ENCODE measurements at regions not wholly inside any gene's neighbourhood (a gene's known extent, or its start where the extent isn't known, plus 50 kb on each side); places are given as distances from the start of the nearest gene placed in this dataset.

- Histone ChIP-seq H3K9me3 (ENCODE audit: insufficient read depth, low read depth, low read length) (peaks cover 10% of the 10 kb centered on the region), H3K36me3 (ENCODE audit: insufficient read depth, low read length) (no peaks in the 10 kb centered on the region), H3K4me1 (ENCODE audit: insufficient read depth, low read length) (no peaks in the 10 kb centered on the region), H3K4me3 (ENCODE audit: low read length) (no peak overlapping the region), H3K9ac (ENCODE audit: low read depth, low read length) (no peak overlapping the region), H3K27me3 (ENCODE audit: insufficient read depth, low read length) (no peaks in the 10 kb centered on the region), H3K27ac (ENCODE audit: low read depth, low read length) (no peak overlapping the region)
- 97% methylated on average over 2 of the region's 3 CpGs for WGBS
Measured at GRCh38 chr15:66938114-66938830, 127.1 kb upstream of the SMAD3 start.

GRCh38 chr15:66939016-66939415 lies 126.4 kb upstream of the SMAD3 start:
- Histone ChIP-seq H3K4me1 (ENCODE audit: insufficient read depth, low read length) (no peaks in the 10 kb centered on the region), H3K27ac (ENCODE audit: low read depth, low read length) (no peak overlapping the region), H3K4me3 (ENCODE audit: low read length) (no peak overlapping the region), H3K27me3 (ENCODE audit: insufficient read depth, low read length) (no peaks in the 10 kb centered on the region), H3K9ac (ENCODE audit: low read depth, low read length) (no peak overlapping the region), H3K36me3 (ENCODE audit: insufficient read depth, low read length) (no peaks in the 10 kb centered on the region), H3K9me3 (ENCODE audit: insufficient read depth, low read depth, low read length) (peaks cover 3% of the 10 kb centered on the region)
- WGBS, result 91% methylated on average over 3 of the region's 3 CpGs

- Histone ChIP-seq H3K27me3 (ENCODE audit: insufficient read depth, low read length) (no peaks in the 10 kb centered on the region), H3K9me3 (ENCODE audit: insufficient read depth, low read depth, low read length) (no peaks in the 10 kb centered on the region), H3K36me3 (ENCODE audit: insufficient read depth, low read length) (no peaks in the 10 kb centered on the region), H3K27ac (ENCODE audit: low read depth, low read length) (no peak overlapping the region), H3K9ac (ENCODE audit: low read depth, low read length) (no peak overlapping the region), H3K4me1 (ENCODE audit: insufficient read depth, low read length) (no peaks in the 10 kb centered on the region), H3K4me3 (ENCODE audit: low read length) (no peak overlapping the region)
- WGBS, result 92% methylated on average over 8 of the region's 8 CpGs
Measured at GRCh38 chr15:66939451-66940023, 125.9 kb upstream of the SMAD3 start.

GRCh38 chr15:66940368-66940767 lies 125.0 kb upstream of the SMAD3 start:
- Histone ChIP-seq H3K4me1 (ENCODE audit: insufficient read depth, low read length) (no peaks in the 10 kb centered on the region), H3K9me3 (ENCODE audit: insufficient read depth, low read depth, low read length) (no peaks in the 10 kb centered on the region), H3K9ac (ENCODE audit: low read depth, low read length) (no peak overlapping the region), H3K27me3 (ENCODE audit: insufficient read depth, low read length) (no peaks in the 10 kb centered on the region), H3K36me3 (ENCODE audit: insufficient read depth, low read length) (no peaks in the 10 kb centered on the region), H3K27ac (ENCODE audit: low read depth, low read length) (no peak overlapping the region), H3K4me3 (ENCODE audit: low read length) (no peak overlapping the region)
- 88% methylated on average over 2 of the region's 2 CpGs for WGBS

GRCh38 chr15:66941108-66941711 lies 124.2 kb upstream of the SMAD3 start:
- no peak overlapping the region for H3K9ac ChIP-seq (ENCODE audit: low read depth, low read length)
- WGBS, result 93% methylated on average over 16 of the region's 16 CpGs
- H3K27ac ChIP-seq (ENCODE audit: low read depth, low read length), result no peak overlapping the region
- no peaks in the 10 kb centered on the region for H3K9me3 ChIP-seq (ENCODE audit: insufficient read depth, low read depth, low read length)
- H3K27me3 ChIP-seq (ENCODE audit: insufficient read depth, low read length), result no peaks in the 10 kb centered on the region
- no peaks in the 10 kb centered on the region for H3K36me3 ChIP-seq (ENCODE audit: insufficient read depth, low read length)
- H3K4me1 ChIP-seq (ENCODE audit: insufficient read depth, low read length), result no peaks in the 10 kb centered on the region
- H3K4me3 ChIP-seq (ENCODE audit: low read length), result no peak overlapping the region

GRCh38 chr15:66941791-66942190 lies 123.6 kb upstream of the SMAD3 start:
- H3K27ac ChIP-seq (ENCODE audit: low read depth, low read length), result no peak overlapping the region
- no peaks in the 10 kb centered on the region for H3K4me1 ChIP-seq (ENCODE audit: insufficient read depth, low read length)
- H3K9ac ChIP-seq (ENCODE audit: low read depth, low read length), result no peak overlapping the region
- 91% methylated on average over 2 of the region's 3 CpGs for WGBS
- no peaks in the 10 kb centered on the region for H3K27me3 ChIP-seq (ENCODE audit: insufficient read depth, low read length)
- H3K36me3 ChIP-seq (ENCODE audit: insufficient read depth, low read length), result no peaks in the 10 kb centered on the region
- no peaks in the 10 kb centered on the region for H3K9me3 ChIP-seq (ENCODE audit: insufficient read depth, low read depth, low read length)
- no peak overlapping the region for H3K4me3 ChIP-seq (ENCODE audit: low read length)

- H3K4me3 ChIP-seq (ENCODE audit: low read length), result no peak overlapping the region
- no peak overlapping the region for H3K9ac ChIP-seq (ENCODE audit: low read depth, low read length)
- no peaks in the 10 kb centered on the region for H3K27me3 ChIP-seq (ENCODE audit: insufficient read depth, low read length)
- no peaks in the 10 kb centered on the region for H3K4me1 ChIP-seq (ENCODE audit: insufficient read depth, low read length)
- no peaks in the 10 kb centered on the region for H3K36me3 ChIP-seq (ENCODE audit: insufficient read depth, low read length)
- 85% methylated on average over 11 of the region's 11 CpGs for WGBS
- H3K9me3 ChIP-seq (ENCODE audit: insufficient read depth, low read depth, low read length), result no peaks in the 10 kb centered on the region
- no peak overlapping the region for H3K27ac ChIP-seq (ENCODE audit: low read depth, low read length)
Measured at GRCh38 chr15:66942649-66943390, 122.6 kb upstream of the SMAD3 start.

- H3K9me3 ChIP-seq (ENCODE audit: insufficient read depth, low read depth, low read length), result no peaks in the 10 kb centered on the region
- H3K4me1 ChIP-seq (ENCODE audit: insufficient read depth, low read length), result no peaks in the 10 kb centered on the region
- no peak overlapping the region for H3K9ac ChIP-seq (ENCODE audit: low read depth, low read length)
- H3K27ac ChIP-seq (ENCODE audit: low read depth, low read length), result no peak overlapping the region
- WGBS, result 80% methylated on average over 10 of the region's 10 CpGs
- no peak overlapping the region for H3K4me3 ChIP-seq (ENCODE audit: low read length)
- H3K36me3 ChIP-seq (ENCODE audit: insufficient read depth, low read length), result no peaks in the 10 kb centered on the region
- no peaks in the 10 kb centered on the region for H3K27me3 ChIP-seq (ENCODE audit: insufficient read depth, low read length)
Measured at GRCh38 chr15:66943456-66944095, 121.8 kb upstream of the SMAD3 start.

GRCh38 chr15:66944121-66944520 lies 121.3 kb upstream of the SMAD3 start:
- Histone ChIP-seq H3K9ac (ENCODE audit: low read depth, low read length) (no peak overlapping the region), H3K36me3 (ENCODE audit: insufficient read depth, low read length) (no peaks in the 10 kb centered on the region), H3K4me3 (ENCODE audit: low read length) (no peak overlapping the region), H3K4me1 (ENCODE audit: insufficient read depth, low read length) (no peaks in the 10 kb centered on the region), H3K27ac (ENCODE audit: low read depth, low read length) (no peak overlapping the region), H3K27me3 (ENCODE audit: insufficient read depth, low read length) (no peaks in the 10 kb centered on the region), H3K9me3 (ENCODE audit: insufficient read depth, low read depth, low read length) (no peaks in the 10 kb centered on the region)
- 92% methylated on average over 14 of the region's 14 CpGs for WGBS

GRCh38 chr15:66945286-66945685 lies 120.1 kb upstream of the SMAD3 start:
- WGBS, result 95% methylated on average over 3 of the region's 3 CpGs
- no peaks in the 10 kb centered on the region for H3K36me3 ChIP-seq (ENCODE audit: insufficient read depth, low read length)
- no peak overlapping the region for H3K27ac ChIP-seq (ENCODE audit: low read depth, low read length)
- H3K4me1 ChIP-seq (ENCODE audit: insufficient read depth, low read length), result no peaks in the 10 kb centered on the region
- no peak overlapping the region for H3K9ac ChIP-seq (ENCODE audit: low read depth, low read length)
- H3K9me3 ChIP-seq (ENCODE audit: insufficient read depth, low read depth, low read length), result no peaks in the 10 kb centered on the region
- no peaks in the 10 kb centered on the region for H3K27me3 ChIP-seq (ENCODE audit: insufficient read depth, low read length)
- H3K4me3 ChIP-seq (ENCODE audit: low read length), result no peak overlapping the region

GRCh38 chr15:66945842-66946241 lies 119.6 kb upstream of the SMAD3 start:
- no peak overlapping the region for H3K9ac ChIP-seq (ENCODE audit: low read depth, low read length)
- no peak overlapping the region for H3K4me3 ChIP-seq (ENCODE audit: low read length)
- no peaks in the 10 kb centered on the region for H3K9me3 ChIP-seq (ENCODE audit: insufficient read depth, low read depth, low read length)
- H3K27me3 ChIP-seq (ENCODE audit: insufficient read depth, low read length), result no peaks in the 10 kb centered on the region
- 91% methylated on average over 4 of the region's 4 CpGs for WGBS
- H3K27ac ChIP-seq (ENCODE audit: low read depth, low read length), result no peak overlapping the region
- no peaks in the 10 kb centered on the region for H3K4me1 ChIP-seq (ENCODE audit: insufficient read depth, low read length)
- H3K36me3 ChIP-seq (ENCODE audit: insufficient read depth, low read length), result no peaks in the 10 kb centered on the region

Data from HUES64 (cell line).